Mononuclear cell (primary cell): ENCODE measurements at regions not wholly inside any gene's neighbourhood (a gene's known extent, or its start where the extent isn't known, plus 50 kb on each side); places are given as distances from the start of the nearest gene placed in this dataset.

Experiments
- H3K27me3 ChIP-seq: 2 replicates; pipeline ENCODE4 v1.6.0; 2011; ENCODE audit warnings: low read length, control low read depth; ENCODE audit not compliant: insufficient read depth
- H3K4me1 ChIP-seq: 2 replicates; pipeline ENCODE4 v1.5.1; 2011; ENCODE audit warnings: mild to moderate bottlenecking, low read length, control low read depth; ENCODE audit not compliant: insufficient read depth
- H3K4me3 ChIP-seq: 2 replicates; pipeline ENCODE4 v1.5.1; 2011; ENCODE audit warnings: mild to moderate bottlenecking, low read length, moderate library complexity
- H3K9me3 ChIP-seq: 2 replicates; pipeline ENCODE4 v1.5.1; 2011; ENCODE audit warnings: low read depth, mild to moderate bottlenecking, control low read depth, low read length

DNA sequence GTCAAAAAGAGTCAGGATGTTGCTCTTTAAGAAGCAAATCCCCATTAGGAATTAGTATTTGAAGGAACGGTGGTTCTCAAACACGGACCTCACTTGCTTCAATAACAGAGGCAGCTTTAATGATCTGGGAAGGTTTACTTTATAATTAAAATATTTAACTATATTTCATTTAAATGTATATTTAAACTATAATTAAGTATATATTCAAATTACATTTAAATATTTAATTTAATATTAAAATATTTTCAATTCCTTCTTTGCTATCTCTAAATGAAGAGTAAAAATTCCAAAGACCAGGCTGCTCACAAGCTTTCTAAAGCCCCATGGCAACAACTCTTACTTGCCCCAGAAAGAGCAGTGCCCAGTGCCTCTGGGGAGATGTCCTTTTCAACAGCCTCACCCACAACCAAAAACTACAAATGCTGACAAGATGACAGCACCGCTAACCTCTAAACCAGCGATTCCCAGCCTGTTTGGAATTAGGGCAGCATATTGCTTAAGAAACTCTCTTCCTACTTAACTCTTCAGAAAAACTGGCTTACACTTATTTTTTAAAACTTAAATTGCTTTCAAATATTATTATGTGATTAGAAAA, 62.9 kb upstream of the POU3F3 start:
- no peaks in the 10 kb centered on the region for H3K9me3 ChIP-seq

DNA sequence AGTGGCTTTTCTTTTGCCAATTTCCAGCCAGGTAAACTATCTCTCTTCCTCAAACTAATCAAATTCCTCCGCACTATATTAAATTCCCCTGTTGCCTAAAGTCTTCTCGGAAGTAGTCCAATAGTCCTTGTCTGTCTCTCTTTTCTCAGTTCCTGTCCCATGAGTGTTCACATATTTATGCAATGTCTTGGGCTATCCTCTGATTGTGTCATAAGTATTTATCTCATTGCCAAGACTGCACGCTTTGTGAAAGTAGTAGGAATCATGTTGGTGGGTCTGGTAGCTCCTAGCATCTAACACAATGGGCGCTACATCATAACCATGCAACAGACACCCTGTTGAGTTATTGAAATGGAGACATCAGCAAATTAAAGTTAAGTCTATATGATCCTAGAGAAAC, 59.9 kb upstream of the POU3F3 start:
- Histone ChIP-seq H3K4me1 (peaks cover 4% of the 10 kb centered on the region), H3K4me3 (no peak overlapping the region), H3K27me3 (no peaks in the 10 kb centered on the region), H3K9me3 (no peaks in the 10 kb centered on the region)

More for the DNA sequence above, 62.9 kb upstream of the POU3F3 start:
- Histone ChIP-seq H3K27me3 (no peaks in the 10 kb centered on the region), H3K4me3 (no peak overlapping the region), H3K4me1 (peaks cover 15% of the 10 kb centered on the region)

DNA sequence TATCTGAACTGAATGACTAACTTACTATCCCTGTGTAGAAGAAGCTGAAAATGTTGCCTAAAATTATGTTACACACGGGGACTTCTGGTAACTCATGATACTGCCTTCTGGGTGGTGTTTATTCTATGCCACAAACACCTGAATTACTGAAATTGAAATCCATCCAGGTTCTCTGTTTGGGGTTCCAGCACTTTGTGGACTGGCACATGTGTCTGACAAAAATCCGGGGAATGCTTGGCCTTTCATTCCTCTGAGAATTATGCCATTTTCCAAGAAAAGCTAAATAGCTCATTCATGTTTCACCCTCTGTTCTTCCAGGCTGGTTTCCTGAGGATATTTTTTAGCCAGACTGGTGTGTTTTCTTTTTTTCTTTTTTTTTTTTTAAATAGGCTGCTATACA, 59.5 kb upstream of the POU3F3 start:
- Histone ChIP-seq H3K27me3 (no peaks in the 10 kb centered on the region), H3K4me3 (no peak overlapping the region), H3K4me1 (peaks cover 4% of the 10 kb centered on the region), H3K9me3 (no peaks in the 10 kb centered on the region)
